Keratinocyte (primary cell): ENCODE measurements at regions not wholly inside any gene's neighbourhood (a gene's known extent, or its start where the extent isn't known, plus 50 kb on each side); places are given as distances from the start of the nearest gene placed in this dataset.
"Not testable (repeated sequence)": the region's sequence is repeated elsewhere in the genome, so short reads cannot be mapped to it uniquely, and the experiment has no call there.

Experiments used
- EZH2 ChIP-seq: IDR thresholded peaks from one replicate; pipeline ENCODE4 v1.6.1; 2012; ENCODE audit warnings: inconsistent platforms, mild to moderate bottlenecking, low read length, moderate library complexity
- TF ChIP-seq, protein P1 (sequence below), 3 experiments: IDR thresholded peaks in 1 of 3; conservative IDR thresholded peaks in 1 of 3; optimal IDR thresholded peaks in 1 of 3; 2 replicates in 2 of 3; 3 replicates in 1 of 3; pipeline versions ENCODE3 to v1.5.1; 2011; ENCODE audit warnings: low read length in 3 of 3, mild to moderate bottlenecking in 3 of 3, moderate library complexity in 2 of 3, control low read depth in 1 of 3, inconsistent platforms in 1 of 3; ENCODE audit not compliant: insufficient read depth in 2 of 3; ENCODE audit errors: extremely low read depth in 1 of 3

DNA sequence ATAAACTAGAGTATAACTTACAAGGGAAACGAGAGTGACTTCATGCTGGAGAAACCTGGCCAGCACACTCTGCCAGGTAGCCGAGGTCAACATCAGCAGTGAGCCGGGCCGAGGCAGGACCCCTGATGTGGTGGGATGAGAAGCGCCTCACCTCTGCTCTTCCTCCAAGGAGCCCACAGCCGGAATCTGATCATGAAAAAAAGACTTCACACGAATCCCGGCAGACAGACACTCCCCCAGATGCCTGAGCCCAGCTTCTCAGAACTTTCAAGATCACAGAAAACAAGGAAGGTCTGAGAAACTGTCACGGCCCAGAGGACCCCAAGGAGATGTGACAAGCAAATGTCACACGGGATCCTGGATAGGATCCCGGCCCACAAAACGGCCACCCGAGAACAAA lies 116.9 kb upstream of the FAM20C start:
- TF ChIP-seq, protein P1, sequence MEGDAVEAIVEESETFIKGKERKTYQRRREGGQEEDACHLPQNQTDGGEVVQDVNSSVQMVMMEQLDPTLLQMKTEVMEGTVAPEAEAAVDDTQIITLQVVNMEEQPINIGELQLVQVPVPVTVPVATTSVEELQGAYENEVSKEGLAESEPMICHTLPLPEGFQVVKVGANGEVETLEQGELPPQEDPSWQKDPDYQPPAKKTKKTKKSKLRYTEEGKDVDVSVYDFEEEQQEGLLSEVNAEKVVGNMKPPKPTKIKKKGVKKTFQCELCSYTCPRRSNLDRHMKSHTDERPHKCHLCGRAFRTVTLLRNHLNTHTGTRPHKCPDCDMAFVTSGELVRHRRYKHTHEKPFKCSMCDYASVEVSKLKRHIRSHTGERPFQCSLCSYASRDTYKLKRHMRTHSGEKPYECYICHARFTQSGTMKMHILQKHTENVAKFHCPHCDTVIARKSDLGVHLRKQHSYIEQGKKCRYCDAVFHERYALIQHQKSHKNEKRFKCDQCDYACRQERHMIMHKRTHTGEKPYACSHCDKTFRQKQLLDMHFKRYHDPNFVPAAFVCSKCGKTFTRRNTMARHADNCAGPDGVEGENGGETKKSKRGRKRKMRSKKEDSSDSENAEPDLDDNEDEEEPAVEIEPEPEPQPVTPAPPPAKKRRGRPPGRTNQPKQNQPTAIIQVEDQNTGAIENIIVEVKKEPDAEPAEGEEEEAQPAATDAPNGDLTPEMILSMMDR (optimal IDR thresholded peaks at IDR 0.05 in 1 of 3, IDR thresholded peaks at IDR 0.05 in 1 of 3, conservative IDR thresholded peaks at IDR 0.05 in 1 of 3; ENCODE audit: extremely low read depth in 1 of 3, insufficient read depth in 2 of 3, low read length in 3 of 3), result not testable (repeated sequence)
- not testable (repeated sequence) for TF ChIP-seq EZH2
